GM18507 (cell line): ENCODE measurements at regions not wholly inside any gene's neighbourhood (a gene's known extent, or its start where the extent isn't known, plus 50 kb on each side); places are given as distances from the start of the nearest gene placed in this dataset.
"Not testable (repeated sequence)": the region's sequence is repeated elsewhere in the genome, so short reads cannot be mapped to it uniquely, and the experiment has no call there.

Source experiments
- DNase-seq: peaks from one replicate; pipeline ENCODE4 v3.0.0; 2011; ENCODE audit warnings: low read depth; ENCODE audit not compliant: insufficient read length; ENCODE audit errors: extremely low spot score
- FAIRE-seq: peaks from 2 replicates; lab custom pipeline; 2011; peaks lifted over from hg19 to GRCh38; lab: Jason Lieb, UNC

- DNase-seq (no peak), FAIRE-seq (no peak)
Observed at GRCh38 chr19:30857966-30858490, 485.8 kb downstream of the ZNF536 start.

- FAIRE-seq (no peak), DNase-seq (no peak)
Observed at GRCh38 chr19:30857388-30857787, 485.2 kb downstream of the ZNF536 start.

GRCh38 chr19:30856786-30857185 is 484.6 kb downstream of the ZNF536 start:
- no peak for FAIRE-seq
- no peak for DNase-seq

DNA sequence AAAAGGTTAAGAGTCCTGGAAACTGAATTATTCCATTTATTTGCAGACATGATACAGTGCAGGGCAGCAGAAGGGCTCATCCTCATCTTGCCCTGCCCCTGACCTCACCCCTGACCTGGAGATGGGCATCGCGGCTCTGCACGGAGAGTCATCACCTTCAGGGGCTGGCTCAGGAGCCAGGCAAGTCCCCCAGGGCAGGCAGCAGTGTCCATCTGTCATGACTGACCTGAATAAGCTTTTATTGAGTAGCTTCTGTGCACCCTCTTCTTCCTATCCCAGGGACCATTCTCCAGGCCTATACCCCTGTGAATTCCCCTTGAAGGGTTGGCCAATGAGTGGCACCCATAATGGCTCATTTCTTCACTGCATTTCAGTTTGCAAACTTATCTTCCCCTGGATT is 484.2 kb downstream of the ZNF536 start:
- DNase-seq: no peak
- no peak for FAIRE-seq

- FAIRE-seq (no peak), DNase-seq (no peak)
Observed at GRCh38 chr19:30855442-30855841, 483.3 kb downstream of the ZNF536 start.

- no peak for DNase-seq
- FAIRE-seq: no peak
Observed at GRCh38 chr19:30854661-30855060, 482.5 kb downstream of the ZNF536 start.

DNA sequence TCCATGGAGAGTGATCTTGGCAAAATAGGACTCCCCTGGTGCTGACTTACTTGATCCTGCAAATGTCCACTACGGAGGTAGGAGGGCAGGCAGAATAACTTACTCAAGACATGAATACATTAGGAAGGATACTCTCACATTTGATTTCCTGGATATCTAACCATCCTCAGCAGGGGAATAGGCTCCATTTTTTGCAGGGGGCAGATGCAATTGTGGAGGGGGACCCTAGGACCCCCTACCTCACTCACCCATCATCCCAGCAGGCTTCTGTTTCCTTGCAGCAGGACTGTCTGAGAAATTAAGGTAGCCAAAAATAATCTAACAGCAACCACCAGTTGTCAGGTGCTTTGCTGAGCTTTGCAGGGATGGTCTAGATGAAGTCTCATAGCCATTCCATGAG is 482.0 kb downstream of the ZNF536 start:
- DNase-seq (no peak), FAIRE-seq (no peak)

GRCh38 chr19:30853036-30853435 is 480.9 kb downstream of the ZNF536 start:
- FAIRE-seq (no peak), DNase-seq (no peak)

DNA sequence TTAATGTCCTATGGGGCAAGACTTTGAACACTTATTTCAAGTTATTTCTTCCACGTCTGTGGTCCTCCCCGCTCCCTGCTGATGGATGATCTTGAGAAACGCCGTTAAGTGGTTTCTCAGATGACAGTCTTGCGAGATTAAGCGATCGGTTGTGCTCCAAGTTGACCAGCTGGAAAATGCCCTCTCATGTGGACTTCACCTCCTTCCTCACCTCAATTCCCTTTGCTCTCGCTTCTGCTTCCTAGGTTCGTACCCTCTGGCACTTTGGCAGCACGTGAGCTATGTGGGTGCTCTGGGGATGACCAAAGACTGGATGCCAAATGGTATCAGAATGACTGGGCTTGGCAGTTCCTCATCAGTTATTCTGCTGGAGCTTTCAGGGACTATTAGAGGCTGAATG is 480.0 kb downstream of the ZNF536 start:
- no peak for DNase-seq
- no peak for FAIRE-seq

- DNase-seq: no peak
Observed at GRCh38 chr19:30851646-30852045, 479.5 kb downstream of the ZNF536 start.

GRCh38 chr19:30848636-30849425 is 476.6 kb downstream of the ZNF536 start:
- DNase-seq: no peak
- no peak for FAIRE-seq

More at GRCh38 chr19:30851646-30852045, 479.5 kb downstream of the ZNF536 start:
- no peak for FAIRE-seq

DNA sequence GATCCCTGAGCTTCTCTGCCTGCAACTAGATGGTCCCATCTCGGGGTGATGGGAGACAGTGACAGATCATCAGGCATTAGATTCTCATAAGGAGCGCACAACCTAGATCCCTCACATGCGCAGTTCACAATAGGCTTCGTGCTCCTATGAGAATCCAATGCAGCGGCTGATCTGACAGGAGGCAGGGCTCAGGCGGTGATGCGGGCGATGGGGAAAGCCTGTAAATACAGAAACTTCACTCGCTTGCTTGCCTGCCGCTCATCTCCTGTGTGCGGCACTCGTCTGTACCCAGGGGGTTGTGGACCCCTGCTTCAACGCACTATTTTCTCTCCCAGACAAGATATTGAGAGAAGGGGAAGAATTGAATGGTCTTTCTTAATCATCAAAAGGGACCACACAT is 473.9 kb downstream of the ZNF536 start:
- DNase-seq: no peak
- no peak for FAIRE-seq

DNA sequence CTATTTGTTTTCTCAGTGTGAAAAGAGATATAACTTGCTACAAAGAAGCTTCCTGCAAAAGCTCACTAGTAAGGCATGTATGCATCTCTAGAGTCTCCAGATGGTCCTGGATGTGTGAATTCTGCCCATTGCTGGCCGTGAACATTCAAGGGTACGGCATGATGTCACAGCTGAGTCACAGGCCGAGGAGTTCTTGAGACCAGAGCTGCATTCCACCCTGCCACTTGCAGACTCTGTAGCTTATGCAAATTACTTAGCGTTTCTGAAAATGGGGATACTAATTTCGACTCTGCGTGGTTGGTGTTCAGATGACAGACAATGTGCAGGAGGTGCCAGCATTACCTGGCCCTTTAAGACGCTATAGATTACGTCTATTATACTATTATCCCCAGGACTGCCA is 470.7 kb downstream of the ZNF536 start:
- FAIRE-seq: no peak
- no peak for DNase-seq

DNA sequence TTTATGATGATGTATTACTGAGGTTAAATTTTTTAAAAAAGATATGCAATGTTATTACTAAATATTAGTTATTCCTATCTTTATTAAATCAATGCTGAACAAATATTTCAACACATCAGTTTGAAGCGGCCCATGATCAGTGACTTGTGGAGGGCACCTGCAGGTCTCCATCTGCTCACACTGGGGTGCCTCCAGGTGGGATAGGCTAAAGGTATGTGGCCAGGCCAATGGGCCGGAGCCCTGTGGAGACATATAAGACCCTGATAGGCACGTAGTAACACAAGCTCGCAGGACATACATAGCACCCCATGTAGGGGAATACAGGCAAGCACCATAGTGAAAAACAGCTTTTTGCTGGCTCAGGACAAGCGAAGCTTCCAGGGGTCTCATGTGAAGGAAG is 469.8 kb downstream of the ZNF536 start:
- FAIRE-seq (no peak), DNase-seq (no peak)

DNA sequence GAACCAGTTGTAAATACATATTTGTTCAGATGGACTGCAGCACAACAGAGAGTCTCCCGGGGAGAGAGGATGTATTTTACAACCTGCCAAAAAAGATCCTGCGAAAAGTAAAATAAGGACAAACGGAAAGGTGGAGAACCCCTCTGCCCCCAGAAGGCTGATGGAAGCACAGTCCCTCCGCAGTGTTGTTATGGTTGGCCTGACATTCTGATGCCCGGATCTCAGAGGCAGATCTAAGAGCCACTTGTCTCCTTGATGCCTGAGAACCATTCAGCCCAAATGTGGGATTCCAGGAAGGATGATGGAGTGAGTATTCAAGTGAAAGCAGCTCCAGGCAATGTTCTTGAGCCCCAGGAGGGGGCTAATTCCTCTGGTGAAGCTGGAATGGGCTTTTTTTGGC is 458.7 kb downstream of the ZNF536 start:
- no peak for FAIRE-seq
- no peak for DNase-seq

- not testable (repeated sequence) for FAIRE-seq, DNase-seq
Observed at GRCh38 chr19:30825505-30825904, 453.3 kb downstream of the ZNF536 start.

GRCh38 chr19:30824809-30825208 is 452.6 kb downstream of the ZNF536 start:
- DNase-seq (no peak), FAIRE-seq (no peak)

DNA sequence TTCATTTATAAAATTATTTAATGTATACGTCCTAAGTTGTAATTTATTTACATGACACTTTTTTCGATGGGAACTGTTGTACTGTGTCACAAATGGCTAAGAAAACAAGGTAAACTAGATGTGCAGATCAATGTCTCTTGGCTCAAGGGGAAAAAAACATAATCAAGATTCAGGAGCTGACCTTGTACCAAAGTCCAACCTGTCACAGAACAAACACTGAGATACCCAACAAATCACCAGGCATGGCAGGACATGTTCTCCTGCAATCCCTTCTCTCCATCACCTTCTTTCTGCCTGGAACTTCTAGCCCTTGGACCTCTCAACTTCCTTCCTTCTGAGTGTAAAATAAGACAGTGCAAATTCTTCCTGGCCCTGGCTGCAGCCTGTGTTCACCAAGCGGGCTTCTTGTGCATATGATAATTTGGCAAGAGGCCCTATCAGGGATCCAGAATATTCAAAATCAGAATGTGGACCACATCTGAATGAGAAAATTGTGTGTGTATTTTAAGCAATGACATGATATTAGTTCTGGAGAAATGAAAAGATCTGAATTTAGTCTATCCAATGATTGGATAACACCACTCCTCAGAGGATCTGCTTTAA is 445.9 kb downstream of the ZNF536 start:
- DNase-seq: no peak
- FAIRE-seq: no peak

- no peak for DNase-seq
- no peak for FAIRE-seq
Observed at GRCh38 chr19:30817197-30817596, 445.0 kb downstream of the ZNF536 start.

DNA sequence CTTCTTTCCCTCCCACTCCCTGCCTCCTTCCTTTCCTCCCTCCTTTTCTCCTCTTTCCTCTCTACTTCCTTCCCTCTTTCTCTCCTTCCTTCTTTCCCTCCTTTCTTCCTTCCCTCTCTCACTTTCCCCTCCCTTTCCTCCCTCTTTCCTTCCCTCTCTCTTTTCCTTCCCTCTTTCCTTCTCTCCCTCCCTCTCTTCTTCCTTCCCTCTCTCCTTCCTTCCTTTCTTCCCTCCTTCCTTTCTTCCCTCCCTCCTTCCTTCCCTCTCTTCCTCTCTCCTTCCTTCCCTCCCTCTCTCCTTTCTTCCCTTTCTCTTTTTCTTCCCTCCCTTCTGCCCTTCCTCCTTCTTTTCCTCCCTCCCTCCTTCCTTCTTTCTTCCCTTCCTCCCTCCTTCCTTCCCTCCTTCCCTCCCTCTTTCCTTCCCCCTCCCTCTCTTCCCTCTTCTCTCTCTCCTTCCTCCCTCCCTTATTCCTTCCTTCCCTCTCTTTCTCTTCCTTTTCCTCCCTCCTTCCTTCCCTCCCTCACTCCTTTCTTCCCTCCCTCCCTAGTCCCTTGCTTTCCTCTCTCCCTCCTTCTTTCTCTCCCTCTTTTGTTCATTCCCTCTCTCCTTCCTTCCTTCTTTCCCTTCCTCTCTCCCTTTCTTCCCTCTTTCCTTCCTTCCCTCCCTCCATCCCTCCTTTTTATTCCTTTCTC is 443.9 kb downstream of the ZNF536 start:
- FAIRE-seq: no peak
- no peak for DNase-seq
